DOHH2 (cell line): ENCODE measurements at regions not wholly inside any gene's neighbourhood (a gene's known extent, or its start where the extent isn't known, plus 50 kb on each side); places are given as distances from the start of the nearest gene placed in this dataset.

Source experiments
- H3F3A ChIP-seq: fragments of 200-600 bp; sonication (generic), shearing (Covaris generic); 2 replicates; pipeline ENCODE4 v1.6.0; 2016; ENCODE audit warnings: antibody characterized with exemption, mild to moderate bottlenecking; ENCODE audit not compliant: control insufficient read depth, insufficient read depth
- H3K27ac ChIP-seq: fragments of 200-600 bp; sonication (generic); 2 replicates; pipeline ENCODE4 v1.5.1; 2014; ENCODE audit warnings: low read depth, mild to moderate bottlenecking, low read length, moderate library complexity
- H3K27me3 ChIP-seq: fragments of 200-600 bp; sonication (generic); 2 replicates; pipeline ENCODE4 v1.6.1; 2014; ENCODE audit warnings: mild to moderate bottlenecking, low read length, mixed read lengths; ENCODE audit not compliant: control insufficient read depth
- H3K36me3 ChIP-seq: fragments of 200-600 bp; sonication (generic); 2 replicates; pipeline ENCODE4 v1.6.1; 2014; ENCODE audit warnings: mild to moderate bottlenecking, low read length, moderate library complexity, mixed read lengths; ENCODE audit not compliant: control insufficient read depth
- H3K4me1 ChIP-seq: fragments of 200-600 bp; sonication (generic); 2 replicates; pipeline ENCODE4 v1.6.1; 2014; ENCODE audit warnings: mild to moderate bottlenecking, low read length, mixed read lengths; ENCODE audit not compliant: control insufficient read depth
- H3K4me2 ChIP-seq: fragments of 200-600 bp; sonication (generic); 2 replicates; pipeline ENCODE4 v1.6.0; 2014; ENCODE audit warnings: mild to moderate bottlenecking, low read length, moderate library complexity
- H3K4me3 ChIP-seq: fragments of 200-600 bp; sonication (generic); 2 replicates; pipeline ENCODE4 v1.5.1; 2014; ENCODE audit warnings: mild to moderate bottlenecking, low read length, mixed read lengths
- H3K79me2 ChIP-seq: fragments of 200-600 bp; sonication (generic); 2 replicates; pipeline ENCODE4 v1.6.1; 2014; ENCODE audit warnings: mild to moderate bottlenecking, low read length, mixed read lengths; ENCODE audit not compliant: control insufficient read depth
- H3K9me2 ChIP-seq: fragments of 200-600 bp; sonication (generic); replicated peaks from 2 replicates; pipeline ENCODE4 v1.6.1; 2014; ENCODE audit warnings: mild to moderate bottlenecking, low read length, mixed read lengths; ENCODE audit not compliant: control insufficient read depth
- H3K9me3 ChIP-seq: fragments of 200-600 bp; sonication (generic); 2 replicates; pipeline ENCODE4 v1.6.1; 2014; ENCODE audit warnings: antibody characterized with exemption, low read length, mixed read lengths; ENCODE audit not compliant: control insufficient read depth, insufficient read depth
- H4K20me1 ChIP-seq: fragments of 200-600 bp; sonication (generic); 2 replicates; pipeline ENCODE4 v1.6.0; 2014; ENCODE audit warnings: low read depth, mild to moderate bottlenecking, antibody characterized with exemption, low read length, moderate library complexity; ENCODE audit not compliant: control insufficient read depth, insufficient read depth
- CTCF ChIP-seq: fragments of 200-600 bp; sonication (generic); IDR thresholded peaks from one replicate; pipeline ENCODE4 v1.5.1; 2014; ENCODE audit warnings: antibody characterized with exemption, mild to moderate bottlenecking, low read depth, low read length; ENCODE audit not compliant: poor library complexity, severe bottlenecking
- EZH2phosphoT487 ChIP-seq: fragments of 200-600 bp; sonication (generic); IDR thresholded peaks from 2 replicates; pipeline ENCODE4 v1.6.1; 2017; ENCODE audit warnings: borderline replicate concordance, mild to moderate bottlenecking, antibody characterized with exemption, low read length, moderate library complexity, mixed read lengths

- no peaks in the 10 kb centered on the region for H3K9me2 ChIP-seq
- H3K27ac ChIP-seq: no peak overlapping the region
- no peaks in the 10 kb centered on the region for H3K9me3 ChIP-seq
- no peak for TF ChIP-seq CTCF
- no peak for TF ChIP-seq EZH2phosphoT487
- no peaks in the 10 kb centered on the region for H3K79me2 ChIP-seq
- no peak overlapping the region for H3K4me2 ChIP-seq
- H3F3A ChIP-seq: no peaks in the 10 kb centered on the region
- H3K4me3 ChIP-seq: no peak overlapping the region
- no peaks in the 10 kb centered on the region for H4K20me1 ChIP-seq
- H3K27me3 ChIP-seq: no peaks in the 10 kb centered on the region
- no peaks in the 10 kb centered on the region for H3K36me3 ChIP-seq
- no peaks in the 10 kb centered on the region for H3K4me1 ChIP-seq
These were observed 396.0 kb upstream of the ADGRB3 start for GRCh38 chr6:68239034-68239433.

- no peaks in the 10 kb centered on the region for H4K20me1 ChIP-seq
- no peak overlapping the region for H3K4me3 ChIP-seq
- no peaks in the 10 kb centered on the region for H3K79me2 ChIP-seq
- no peak overlapping the region for H3K4me2 ChIP-seq
- H3K4me1 ChIP-seq: no peaks in the 10 kb centered on the region
- H3K27ac ChIP-seq: no peak overlapping the region
- no peaks in the 10 kb centered on the region for H3F3A ChIP-seq
- no peaks in the 10 kb centered on the region for H3K27me3 ChIP-seq
- no peaks in the 10 kb centered on the region for H3K9me3 ChIP-seq
- TF ChIP-seq CTCF: no peak
- no peak for TF ChIP-seq EZH2phosphoT487
- H3K9me2 ChIP-seq: no peaks in the 10 kb centered on the region
- no peaks in the 10 kb centered on the region for H3K36me3 ChIP-seq
These were observed 396.9 kb upstream of the ADGRB3 start for GRCh38 chr6:68238097-68238601.

GRCh38 chr6:68237205-68237604 is 397.9 kb upstream of the ADGRB3 start:
- TF ChIP-seq CTCF: no peak
- Histone ChIP-seq H3K36me3 (no peaks in the 10 kb centered on the region), H3K4me1 (no peaks in the 10 kb centered on the region), H3K4me2 (no peak overlapping the region), H3K9me3 (no peaks in the 10 kb centered on the region), H4K20me1 (no peaks in the 10 kb centered on the region), H3K79me2 (no peaks in the 10 kb centered on the region), H3F3A (no peaks in the 10 kb centered on the region), H3K27ac (no peak overlapping the region), H3K27me3 (no peaks in the 10 kb centered on the region), H3K9me2 (no peaks in the 10 kb centered on the region), H3K4me3 (no peak overlapping the region)

GRCh38 chr6:68235326-68235784 is 399.7 kb upstream of the ADGRB3 start:
- no peak overlapping the region for H3K27ac ChIP-seq
- no peaks in the 10 kb centered on the region for H3K9me3 ChIP-seq
- no peaks in the 10 kb centered on the region for H3K27me3 ChIP-seq
- no peaks in the 10 kb centered on the region for H3K36me3 ChIP-seq
- no peaks in the 10 kb centered on the region for H3K79me2 ChIP-seq
- H3K4me3 ChIP-seq: no peak overlapping the region
- H4K20me1 ChIP-seq: no peaks in the 10 kb centered on the region
- no peaks in the 10 kb centered on the region for H3F3A ChIP-seq
- TF ChIP-seq CTCF (no peak), EZH2phosphoT487 (no peak)
- no peak overlapping the region for H3K4me2 ChIP-seq
- no peaks in the 10 kb centered on the region for H3K4me1 ChIP-seq
- no peaks in the 10 kb centered on the region for H3K9me2 ChIP-seq
